GM18861 (cell line): ENCODE measurements at regions not wholly inside any gene's neighbourhood (a gene's known extent, or its start where the extent isn't known, plus 50 kb on each side); places are given as distances from the start of the nearest gene placed in this dataset.
"Not testable (repeated sequence)": the region's sequence is repeated elsewhere in the genome, so short reads cannot be mapped to it uniquely, and the experiment has no call there.

Experiments
- ATAC-seq: cut with Tn5 transposase; IDR thresholded peaks from one replicate; pipeline ENCODE4 v1.9.1; 2021; ENCODE audit not compliant: unreplicated experiment

GRCh38 chr7:153920897-153921296 lies 131.3 kb upstream of the DPP6 start:
- ATAC-seq = no peak

GRCh38 chr7:153921408-153921807 lies 130.8 kb upstream of the DPP6 start:
- ATAC-seq = no peak

- ATAC-seq = no peak
These were observed 121.5 kb upstream of the DPP6 start for GRCh38 chr7:153930696-153931095.

GRCh38 chr7:153934048-153934447 lies 118.2 kb upstream of the DPP6 start:
- ATAC-seq = no peak

GRCh38 chr7:153934629-153935028 lies 117.6 kb upstream of the DPP6 start:
- ATAC-seq = no peak

- ATAC-seq = no peak
These were observed 117.1 kb upstream of the DPP6 start for GRCh38 chr7:153935095-153935494.

- ATAC-seq = no peak
These were observed 113.7 kb upstream of the DPP6 start for GRCh38 chr7:153938451-153938850.

GRCh38 chr7:153939177-153939576 lies 113.0 kb upstream of the DPP6 start:
- ATAC-seq = no peak

- ATAC-seq = no peak
These were observed 112.5 kb upstream of the DPP6 start for GRCh38 chr7:153939654-153940053.

- ATAC-seq = no peak
These were observed 111.1 kb upstream of the DPP6 start for GRCh38 chr7:153941061-153941460.

- no peak for ATAC-seq
These were observed 110.2 kb upstream of the DPP6 start for GRCh38 chr7:153942036-153942435.

GRCh38 chr7:153943457-153943856 lies 108.7 kb upstream of the DPP6 start:
- ATAC-seq = no peak

- no peak for ATAC-seq
These were observed 108.3 kb upstream of the DPP6 start for GRCh38 chr7:153943861-153944260.

GRCh38 chr7:153948060-153948459 lies 104.1 kb upstream of the DPP6 start:
- no peak for ATAC-seq

GRCh38 chr7:153951316-153951715 lies 100.9 kb upstream of the DPP6 start:
- ATAC-seq = no peak

- no peak for ATAC-seq
These were observed 97.7 kb upstream of the DPP6 start for GRCh38 chr7:153954477-153954876.

- not testable (repeated sequence) for ATAC-seq
These were observed 94.5 kb upstream of the DPP6 start for GRCh38 chr7:153957677-153958076.

- not testable (repeated sequence) for ATAC-seq
These were observed 93.8 kb upstream of the DPP6 start for GRCh38 chr7:153958381-153958780.

- ATAC-seq = not testable (repeated sequence)
These were observed 93.4 kb upstream of the DPP6 start for GRCh38 chr7:153958789-153959188.

- not testable (repeated sequence) for ATAC-seq
These were observed 87.6 kb upstream of the DPP6 start for GRCh38 chr7:153964481-153965112.

GRCh38 chr7:153969016-153969415 lies 83.2 kb upstream of the DPP6 start:
- not testable (repeated sequence) for ATAC-seq

- ATAC-seq = not testable (repeated sequence)
These were observed 77.6 kb upstream of the DPP6 start for GRCh38 chr7:153974603-153975002.

GRCh38 chr7:153976745-153977144 lies 75.5 kb upstream of the DPP6 start:
- ATAC-seq = not testable (repeated sequence)
